Uterus (tissue), 2 donors: ENCODE measurements at regions not wholly inside any gene's neighbourhood (a gene's known extent, or its start where the extent isn't known, plus 50 kb on each side); places are given as distances from the start of the nearest gene placed in this dataset.

Experiments used
- POLR2A ChIP-seq, 2 donors: fragments of 450-650 bp; IDR thresholded peaks; one replicate each; pipeline ENCODE4 v1.6.1; 2016; ENCODE audit warnings: antibody characterized with exemption in 2 of 2, mild to moderate bottlenecking in 1 of 2, moderate library complexity in 1 of 2
- TF ChIP-seq, protein P1 (sequence below), 4 experiments: fragments of 200-600 bp in 2 of 4; fragments of 450-650 bp in 2 of 4; sonication (generic) in 2 of 4; IDR thresholded peaks; one replicate each; pipeline ENCODE4 v1.5.1; 2016 to 2019; ENCODE audit warnings: antibody characterized with exemption in 4 of 4, mild to moderate bottlenecking in 2 of 4, moderate library complexity in 1 of 4

DNA sequence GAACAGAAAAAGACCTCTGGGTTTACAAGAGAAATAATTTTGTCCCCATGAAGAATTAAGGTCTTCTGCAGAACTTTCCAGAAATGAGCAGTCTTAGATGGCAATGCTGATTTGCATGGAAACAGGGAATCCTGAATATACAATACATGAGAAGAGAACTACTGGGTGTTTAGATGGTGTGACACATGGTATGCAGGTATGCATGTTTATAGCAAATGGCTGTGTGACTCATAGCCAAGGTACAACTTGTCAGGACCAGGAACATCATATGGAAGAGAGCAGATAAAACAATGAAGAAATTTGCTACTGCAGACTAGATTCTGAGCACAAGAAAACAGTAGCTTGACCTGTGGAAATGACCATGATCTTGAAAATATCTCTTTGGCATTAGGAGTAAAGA, 907.8 kb downstream of the GATA3 start:
- TF ChIP-seq POLR2A (IDR thresholded peaks at IDR 0.05) = no peak
- TF ChIP-seq, protein P1, sequence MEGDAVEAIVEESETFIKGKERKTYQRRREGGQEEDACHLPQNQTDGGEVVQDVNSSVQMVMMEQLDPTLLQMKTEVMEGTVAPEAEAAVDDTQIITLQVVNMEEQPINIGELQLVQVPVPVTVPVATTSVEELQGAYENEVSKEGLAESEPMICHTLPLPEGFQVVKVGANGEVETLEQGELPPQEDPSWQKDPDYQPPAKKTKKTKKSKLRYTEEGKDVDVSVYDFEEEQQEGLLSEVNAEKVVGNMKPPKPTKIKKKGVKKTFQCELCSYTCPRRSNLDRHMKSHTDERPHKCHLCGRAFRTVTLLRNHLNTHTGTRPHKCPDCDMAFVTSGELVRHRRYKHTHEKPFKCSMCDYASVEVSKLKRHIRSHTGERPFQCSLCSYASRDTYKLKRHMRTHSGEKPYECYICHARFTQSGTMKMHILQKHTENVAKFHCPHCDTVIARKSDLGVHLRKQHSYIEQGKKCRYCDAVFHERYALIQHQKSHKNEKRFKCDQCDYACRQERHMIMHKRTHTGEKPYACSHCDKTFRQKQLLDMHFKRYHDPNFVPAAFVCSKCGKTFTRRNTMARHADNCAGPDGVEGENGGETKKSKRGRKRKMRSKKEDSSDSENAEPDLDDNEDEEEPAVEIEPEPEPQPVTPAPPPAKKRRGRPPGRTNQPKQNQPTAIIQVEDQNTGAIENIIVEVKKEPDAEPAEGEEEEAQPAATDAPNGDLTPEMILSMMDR (IDR thresholded peaks at IDR 0.05) = no peak
